Vagina (tissue), 2 donors: ENCODE measurements at regions not wholly inside any gene's neighbourhood (a gene's known extent, or its start where the extent isn't known, plus 50 kb on each side); places are given as distances from the start of the nearest gene placed in this dataset.

Source experiments
- CTCF ChIP-seq, 3 experiments: fragments of 450-650 bp in 2 of 3; fragments of 200-600 bp in 1 of 3; sonication (generic) in 1 of 3; IDR thresholded peaks; one replicate each; pipeline ENCODE4 v1.5.1; 2017 to 2019; ENCODE audit warnings: antibody characterized with exemption in 3 of 3, mild to moderate bottlenecking in 2 of 3, moderate library complexity in 2 of 3
- POLR2A ChIP-seq, 2 donors: fragments of 450-650 bp; IDR thresholded peaks; one replicate each; pipeline ENCODE4 v1.6.1; 2017; ENCODE audit warnings: antibody characterized with exemption in 2 of 2, mild to moderate bottlenecking in 2 of 2, moderate library complexity in 2 of 2
- POLR2AphosphoS5 ChIP-seq, 2 donors: sonication (generic); formaldehyde crosslinking; IDR thresholded peaks; one replicate each; pipeline ENCODE4 v1.9.0; 2017; ENCODE audit warnings: antibody characterized with exemption in 2 of 2, mild to moderate bottlenecking in 2 of 2, low read depth in 1 of 2; ENCODE audit not compliant: insufficient read depth in 1 of 2

DNA sequence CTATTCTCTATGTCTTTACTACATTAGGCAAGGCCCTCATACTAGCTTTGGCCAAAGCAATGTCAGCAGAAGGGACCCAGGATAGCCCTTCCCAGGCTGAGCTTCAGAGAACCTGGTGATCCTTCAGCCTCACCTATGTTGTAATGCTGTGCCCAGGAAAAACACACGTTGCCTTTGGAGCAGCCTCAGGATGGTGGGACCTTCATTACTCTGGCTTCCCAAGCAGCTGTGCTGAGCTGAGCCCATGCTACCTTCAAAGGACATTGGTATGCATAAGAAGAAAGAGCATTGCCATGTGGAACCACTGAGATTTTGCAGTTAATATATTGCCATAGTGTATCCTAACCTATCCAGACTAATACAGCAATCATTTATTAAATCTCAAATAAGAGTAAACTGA is 756.4 kb upstream of the ID2 start:
- TF ChIP-seq POLR2AphosphoS5 (IDR thresholded peaks at IDR 0.05; ENCODE audit: insufficient read depth in 1 of 2, low read depth in 1 of 2) (no peak), CTCF (IDR thresholded peaks at IDR 0.05) (no peak), POLR2A (IDR thresholded peaks at IDR 0.05) (no peak)
